K562 (cell line): ENCODE measurements at regions not wholly inside any gene's neighbourhood (a gene's known extent, or its start where the extent isn't known, plus 50 kb on each side); places are given as distances from the start of the nearest gene placed in this dataset.

Experiments
- ATAC-seq: fragments of 200-7000 bp; cut with Tn5 transposase; 3 replicates; pipeline ENCODE4 v1.9.1; 2020; ENCODE audit warnings: moderate library complexity
- BruUV-seq: library from RNA; stranded (reverse); fragments of 400-500 nt; replicated peaks from 2 replicates; lab custom pipeline; 2021; lab: Mats Ljungman, UMichigan
- CTCF ChIA-PET: fragments of 300-600 bp; formaldehyde crosslinking; extraction: SDS; loops from one replicate; lab custom pipeline; 2021; ENCODE audit warnings: low intra/inter-chr PET ratio; lab: Yijun Ruan, JAX
- POLR2A ChIA-PET: fragments of 300-600, 350-650 bp; sonication (Branson Sonifier 250); formaldehyde crosslinking; extraction: SDS; loops from one replicate; lab custom pipeline; 2021; ENCODE audit warnings: antibody characterized with exemption, inconsistent platforms; lab: Yijun Ruan, JAX
- DNase-seq, 4 experiments: peaks; one replicate each; pipeline versions ENCODE4 v3.0.0 to v3.0.0-alpha.2; 2011 to 2018; ENCODE audit warnings: low spot score in 3 of 4, mixed read lengths in 3 of 4; ENCODE audit errors: extremely low read depth in 1 of 4
- FAIRE-seq: peaks from 2 replicates; lab custom pipeline; 2011; peaks lifted over from hg19 to GRCh38; lab: Jason Lieb, UNC
- H2AFZ ChIP-seq: 2 replicates; pipeline ENCODE4 v1.6.0; 2011; ENCODE audit warnings: low read depth, low read length, control low read depth, inconsistent platforms
- H3K27ac ChIP-seq: fragments of 200-600 bp; 3 replicates; pipeline ENCODE4 v1.8.0; 2011; ENCODE audit warnings: low read depth, mild to moderate bottlenecking, control low read depth, inconsistent platforms, low read length, moderate library complexity, mixed read lengths; ENCODE audit errors: extremely low read depth
- H3K27me3 ChIP-seq, 2 experiments: fragments of 300-600 bp in 1 of 2; 2 replicates in 1 of 2; 3 replicates in 1 of 2; pipeline versions ENCODE4 v1.6.0 to v1.8.0; 2011; ENCODE audit warnings: inconsistent platforms in 2 of 2, low read length in 2 of 2, mild to moderate bottlenecking in 1 of 2, mixed read lengths in 1 of 2, moderate library complexity in 1 of 2; ENCODE audit not compliant: control insufficient read depth in 2 of 2, insufficient read depth in 2 of 2
- H3K36me3 ChIP-seq: fragments of 300-600 bp; 3 replicates; pipeline ENCODE4 v1.8.0; 2011; ENCODE audit warnings: mild to moderate bottlenecking, low read length, inconsistent platforms; ENCODE audit not compliant: control insufficient read depth, insufficient read depth
- H3K4me1 ChIP-seq, 2 experiments: fragments of 200-600 bp in 1 of 2; replicated peaks in 1 of 2; 2 replicates in 1 of 2; 3 replicates in 1 of 2; pipeline versions ENCODE4 v1.5.1 to v1.8.0; 2011; ENCODE audit warnings: inconsistent platforms in 2 of 2, low read length in 2 of 2, mild to moderate bottlenecking in 1 of 2, mixed read lengths in 1 of 2, moderate library complexity in 1 of 2; ENCODE audit not compliant: control insufficient read depth in 2 of 2, insufficient read depth in 2 of 2
- H3K4me2 ChIP-seq: 2 replicates; pipeline ENCODE4 v1.6.1; 2011; ENCODE audit warnings: low read length, control low read depth, inconsistent platforms, mixed read lengths; ENCODE audit not compliant: insufficient read depth
- H3K4me3 ChIP-seq: fragments of 200-600 bp; sonication (generic), shearing (Covaris generic); 2 replicates; pipeline ENCODE4 v1.5.1; 2016; ENCODE audit warnings: control low read depth, inconsistent platforms
- H3K79me2 ChIP-seq: fragments of 200-600 bp; 3 replicates; pipeline ENCODE4 v1.8.0; 2011; ENCODE audit warnings: low read length, inconsistent platforms; ENCODE audit not compliant: control insufficient read depth, insufficient read depth
- H3K9ac ChIP-seq, 2 experiments: 2 replicates each; pipeline versions ENCODE4 v1.6.0 to v1.6.1; 2011; ENCODE audit warnings: low read depth in 2 of 2, low read length in 2 of 2, control low read depth in 1 of 2, inconsistent platforms in 1 of 2, mild to moderate bottlenecking in 1 of 2, mixed read lengths in 1 of 2; ENCODE audit not compliant: insufficient read depth in 1 of 2
- H3K9me1 ChIP-seq: one replicate; pipeline ENCODE4 v1.6.0; 2011; ENCODE audit warnings: inconsistent platforms, mild to moderate bottlenecking, low read length, moderate library complexity; ENCODE audit not compliant: control insufficient read depth, insufficient read depth
- H3K9me3 ChIP-seq: replicated peaks from 2 replicates; pipeline ENCODE4 v1.5.1; 2011; ENCODE audit warnings: low read depth, low read length, inconsistent platforms; ENCODE audit not compliant: control insufficient read depth, insufficient read depth
- H4K20me1 ChIP-seq: replicated peaks from 2 replicates; pipeline ENCODE4 v1.6.1; 2011; ENCODE audit warnings: low read length, inconsistent platforms, mixed read lengths; ENCODE audit not compliant: control insufficient read depth, insufficient read depth
- FOXK1 ChIP-seq: sonication (generic); formaldehyde crosslinking; IDR thresholded peaks from 2 replicates; pipeline ENCODE4 v1.8.0; 2022; ENCODE audit warnings: missing genetic modification reagents, mild to moderate bottlenecking, borderline replicate concordance
- KLF1 ChIP-seq: fragments of 450-650 bp; IDR thresholded peaks from 2 replicates; pipeline ENCODE4 v1.6.1; 2016; ENCODE audit warnings: missing genetic modification characterization, missing compliant biosample characterization
- POLR2AphosphoS5 ChIP-seq: IDR thresholded peaks from 2 replicates; pipeline ENCODE4 v1.6.1; 2011; ENCODE audit warnings: mild to moderate bottlenecking, low read depth, low read length, moderate library complexity; ENCODE audit not compliant: control insufficient read depth, insufficient read depth
- PRPF4 ChIP-seq: fragments of 200-400 bp; formaldehyde crosslinking; IDR thresholded peaks from one replicate; pipeline ENCODE4 v1.6.1; 2017; ENCODE audit warnings: low read length, low read depth, mild to moderate bottlenecking; ENCODE audit not compliant: insufficient read depth, poor library complexity, severe bottlenecking
- SAFB2 ChIP-seq: fragments of 200-400 bp; formaldehyde crosslinking; IDR thresholded peaks from 2 replicates; pipeline ENCODE4 v1.6.1; 2018; ENCODE audit warnings: borderline replicate concordance, low read length, low read depth, moderate library complexity; ENCODE audit not compliant: severe bottlenecking
- in situ Hi-C: fragments of 300-500 bp; cut with MboI; formaldehyde crosslinking; loops from 4 replicates; pipeline ENCODE4 v1.15.0; 2018; ENCODE audit warnings: inconsistent platforms, mixed read lengths
- intact Hi-C: fragments of 100-400 bp; cut with micrococcal nuclease; formaldehyde crosslinking; loops from 2 replicates; pipeline ENCODE4 v1.14.2; 2022
- TF ChIP-seq, protein P1 (sequence below), 2 experiments: IDR thresholded peaks in 1 of 2; conservative IDR thresholded peaks in 1 of 2; 2 replicates each; pipeline ENCODE4 v1.6.1; 2016; ENCODE audit warnings: low read depth in 2 of 2, mild to moderate bottlenecking in 1 of 2, missing compliant biosample characterization in 1 of 2, missing genetic modification characterization in 1 of 2, moderate library complexity in 1 of 2

DNA sequence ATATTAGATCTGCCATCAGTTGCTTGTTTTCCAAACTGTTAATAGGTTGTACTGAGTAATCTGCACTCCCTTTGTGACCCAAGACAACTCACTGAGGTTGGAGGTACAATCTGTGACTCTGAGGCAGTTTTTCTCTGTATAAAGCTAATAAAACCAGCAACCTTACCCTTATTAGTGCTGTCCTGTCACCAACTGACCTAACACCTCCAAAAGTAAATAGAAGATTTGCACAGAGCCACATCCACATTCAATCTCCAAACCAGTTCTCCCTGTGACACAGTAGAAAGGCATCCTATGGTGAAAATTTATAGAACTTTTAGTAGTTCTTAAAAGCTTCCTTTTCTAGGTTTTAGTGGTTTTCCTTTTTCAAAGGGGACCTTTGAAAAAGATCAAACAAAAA, 140.4 kb upstream of the ADGRL2 start:
- Histone ChIP-seq H3K4me1 (no peaks in the 10 kb centered on the region), H3K27me3 (no peaks in the 10 kb centered on the region), H3K36me3 (no peaks in the 10 kb centered on the region), H3K9ac (no peak overlapping the region), H3K27ac (no peak overlapping the region), H4K20me1 (no peaks in the 10 kb centered on the region), H3K9me1 (no peaks in the 10 kb centered on the region), H3K4me2 (no peak overlapping the region), H3K9me3 (no peaks in the 10 kb centered on the region), H3K79me2 (no peaks in the 10 kb centered on the region), H2AFZ (no peak overlapping the region), H3K4me3 (no peak overlapping the region)
- ChIA-PET CTCF (no interaction called here), POLR2A (no interaction called here)
- DNase-seq (no peak), ATAC-seq (no peak), FAIRE-seq (no peak)
- intact Hi-C loops (no loop called here), in situ Hi-C loops (no loop called here)
- TF ChIP-seq POLR2AphosphoS5 = no peak
- TF ChIP-seq, protein P1, sequence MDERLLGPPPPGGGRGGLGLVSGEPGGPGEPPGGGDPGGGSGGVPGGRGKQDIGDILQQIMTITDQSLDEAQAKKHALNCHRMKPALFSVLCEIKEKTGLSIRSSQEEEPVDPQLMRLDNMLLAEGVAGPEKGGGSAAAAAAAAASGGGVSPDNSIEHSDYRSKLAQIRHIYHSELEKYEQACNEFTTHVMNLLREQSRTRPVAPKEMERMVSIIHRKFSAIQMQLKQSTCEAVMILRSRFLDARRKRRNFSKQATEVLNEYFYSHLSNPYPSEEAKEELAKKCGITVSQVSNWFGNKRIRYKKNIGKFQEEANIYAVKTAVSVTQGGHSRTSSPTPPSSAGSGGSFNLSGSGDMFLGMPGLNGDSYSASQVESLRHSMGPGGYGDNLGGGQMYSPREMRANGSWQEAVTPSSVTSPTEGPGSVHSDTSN (CRISPR knock-in tag; IDR thresholded peaks at IDR 0.05; ENCODE audit: low read depth) = no peak
- TF ChIP-seq, protein P1 (tag; conservative IDR thresholded peaks at IDR 0.05; ENCODE audit: low read depth) = no peak
- no peak for TF ChIP-seq SAFB2
- no peak for TF ChIP-seq PRPF4
- TF ChIP-seq FOXK1 (CRISPR knock-in tag) = no peak
- TF ChIP-seq KLF1 (tag) = no peak
- no TSS peak for BruUV-seq
